Neural progenitor cell (in vitro differentiated cells): ENCODE measurements at regions not wholly inside any gene's neighbourhood (a gene's known extent, or its start where the extent isn't known, plus 50 kb on each side); places are given as distances from the start of the nearest gene placed in this dataset.
A peak's percentile ranks its signal among the peaks of the same experiment; 100 is the strongest.

Experiments
- DNase-seq: peaks from one replicate; pipeline ENCODE4 v3.0.0-alpha.2; 2016; ENCODE audit warnings: low spot score
- H2AFZ ChIP-seq: fragments of 200-600 bp; sonication (generic); replicated peaks from 2 replicates; pipeline ENCODE4 v1.6.1; 2016; ENCODE audit warnings: antibody characterized with exemption
- H3F3A ChIP-seq: fragments of 200-600 bp; sonication (generic); 2 replicates; pipeline ENCODE4 v1.6.1; 2016; ENCODE audit warnings: antibody characterized with exemption, low read depth
- H3K27ac ChIP-seq: fragments of 200-600 bp; sonication (generic); 2 replicates; pipeline ENCODE4 v1.5.1; 2016; ENCODE audit warnings: mild to moderate bottlenecking
- H3K27me3 ChIP-seq: fragments of 200-600 bp; sonication (generic); 2 replicates; pipeline ENCODE4 v1.6.1; 2016; ENCODE audit warnings: mild to moderate bottlenecking, moderate library complexity
- H3K36me3 ChIP-seq: fragments of 200-600 bp; sonication (generic); 2 replicates; pipeline ENCODE4 v1.5.1; 2016
- H3K4me1 ChIP-seq: fragments of 200-600 bp; sonication (generic); 2 replicates; pipeline ENCODE4 v1.6.1; 2016; ENCODE audit warnings: mixed run types
- H3K4me2 ChIP-seq: fragments of 200-600 bp; sonication (generic); 2 replicates; pipeline ENCODE4 v1.6.1; 2016
- H3K4me3 ChIP-seq: fragments of 200-600 bp; sonication (generic); 2 replicates; pipeline ENCODE4 v1.5.1; 2016
- H3K79me2 ChIP-seq: fragments of 200-600 bp; sonication (generic); 2 replicates; pipeline ENCODE4 v1.6.1; 2016; ENCODE audit warnings: low read depth
- H3K9ac ChIP-seq: fragments of 200-600 bp; sonication (generic); 2 replicates; pipeline ENCODE4 v1.6.1; 2016
- H3K9me3 ChIP-seq: fragments of 200-600 bp; sonication (generic); 2 replicates; pipeline ENCODE4 v1.5.1; 2016; ENCODE audit warnings: low read depth
- H4K20me1 ChIP-seq: fragments of 200-600 bp; sonication (generic); 2 replicates; pipeline ENCODE4 v1.6.1; 2016; ENCODE audit warnings: low read depth
- H3K27ac Mint-ChIP-seq: 3 replicates; pipeline ENCODE4 v1.8.0; 2021; ENCODE audit warnings: mixed read lengths
- H3K27me3 Mint-ChIP-seq: 2 replicates; pipeline ENCODE4 v1.8.0; 2022; ENCODE audit warnings: low read depth, mild to moderate bottlenecking, inconsistent platforms, moderate library complexity, mixed read lengths; ENCODE audit not compliant: insufficient read depth
- H3K36me3 Mint-ChIP-seq: 3 replicates; pipeline ENCODE4 v1.8.0; 2021; ENCODE audit warnings: mixed read lengths
- H3K4me1 Mint-ChIP-seq: 3 replicates; pipeline ENCODE4 v1.8.0; 2021; ENCODE audit warnings: mixed read lengths
- H3K4me3 Mint-ChIP-seq: 3 replicates; pipeline ENCODE4 v1.8.0; 2021; ENCODE audit warnings: mild to moderate bottlenecking, moderate library complexity, mixed read lengths
- H3K9me3 Mint-ChIP-seq: 3 replicates; pipeline ENCODE4 v1.8.0; 2020; ENCODE audit warnings: mixed read lengths
- EZH2 ChIP-seq: fragments of 200-600 bp; sonication (generic); IDR thresholded peaks from 2 replicates; pipeline ENCODE4 v1.6.1; 2017; ENCODE audit warnings: antibody characterized with exemption, mild to moderate bottlenecking, moderate library complexity
- EZH2phosphoT487 ChIP-seq: fragments of 200-600 bp; sonication (generic); IDR thresholded peaks from 2 replicates; pipeline ENCODE4 v1.6.1; 2017; ENCODE audit warnings: antibody characterized with exemption
- TF ChIP-seq, protein P1 (sequence below): fragments of 200-600 bp; sonication (generic); IDR thresholded peaks from 2 replicates; pipeline ENCODE4 v1.5.1; 2017; ENCODE audit warnings: antibody characterized with exemption, mild to moderate bottlenecking

- Mint-ChIP-seq H3K36me3 (no peaks in the 10 kb centered on the region), H3K27ac (no peak overlapping the region), H3K4me3 (no peak overlapping the region), H3K4me1 (peaks cover 36% of the 10 kb centered on the region), H3K27me3 (peaks cover 4% of the 10 kb centered on the region), H3K9me3 (peaks cover 3% of the 10 kb centered on the region)
- no peak overlapping the region for H3K27ac ChIP-seq
- H3K4me3 ChIP-seq = no peak overlapping the region
- H3K36me3 ChIP-seq = no peaks in the 10 kb centered on the region
- no peaks in the 10 kb centered on the region for H3F3A ChIP-seq
- no peaks in the 10 kb centered on the region for H3K27me3 ChIP-seq
- no peak overlapping the region for H3K4me2 ChIP-seq
- H3K9ac ChIP-seq = no peak overlapping the region
- peaks cover 7% of the 10 kb centered on the region for H3K4me1 ChIP-seq
- no peaks in the 10 kb centered on the region for H4K20me1 ChIP-seq
- TF ChIP-seq EZH2phosphoT487 (no peak), EZH2 (no peak)
- TF ChIP-seq, protein P1, sequence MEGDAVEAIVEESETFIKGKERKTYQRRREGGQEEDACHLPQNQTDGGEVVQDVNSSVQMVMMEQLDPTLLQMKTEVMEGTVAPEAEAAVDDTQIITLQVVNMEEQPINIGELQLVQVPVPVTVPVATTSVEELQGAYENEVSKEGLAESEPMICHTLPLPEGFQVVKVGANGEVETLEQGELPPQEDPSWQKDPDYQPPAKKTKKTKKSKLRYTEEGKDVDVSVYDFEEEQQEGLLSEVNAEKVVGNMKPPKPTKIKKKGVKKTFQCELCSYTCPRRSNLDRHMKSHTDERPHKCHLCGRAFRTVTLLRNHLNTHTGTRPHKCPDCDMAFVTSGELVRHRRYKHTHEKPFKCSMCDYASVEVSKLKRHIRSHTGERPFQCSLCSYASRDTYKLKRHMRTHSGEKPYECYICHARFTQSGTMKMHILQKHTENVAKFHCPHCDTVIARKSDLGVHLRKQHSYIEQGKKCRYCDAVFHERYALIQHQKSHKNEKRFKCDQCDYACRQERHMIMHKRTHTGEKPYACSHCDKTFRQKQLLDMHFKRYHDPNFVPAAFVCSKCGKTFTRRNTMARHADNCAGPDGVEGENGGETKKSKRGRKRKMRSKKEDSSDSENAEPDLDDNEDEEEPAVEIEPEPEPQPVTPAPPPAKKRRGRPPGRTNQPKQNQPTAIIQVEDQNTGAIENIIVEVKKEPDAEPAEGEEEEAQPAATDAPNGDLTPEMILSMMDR = no peak
- no peak for DNase-seq
- no peaks in the 10 kb centered on the region for H3K9me3 ChIP-seq
- H2AFZ ChIP-seq = no peak overlapping the region
- no peaks in the 10 kb centered on the region for H3K79me2 ChIP-seq
Measured at GRCh38 chr5:93192683-93193082, 388.3 kb downstream of the NR2F1-AS1 start.

DNA sequence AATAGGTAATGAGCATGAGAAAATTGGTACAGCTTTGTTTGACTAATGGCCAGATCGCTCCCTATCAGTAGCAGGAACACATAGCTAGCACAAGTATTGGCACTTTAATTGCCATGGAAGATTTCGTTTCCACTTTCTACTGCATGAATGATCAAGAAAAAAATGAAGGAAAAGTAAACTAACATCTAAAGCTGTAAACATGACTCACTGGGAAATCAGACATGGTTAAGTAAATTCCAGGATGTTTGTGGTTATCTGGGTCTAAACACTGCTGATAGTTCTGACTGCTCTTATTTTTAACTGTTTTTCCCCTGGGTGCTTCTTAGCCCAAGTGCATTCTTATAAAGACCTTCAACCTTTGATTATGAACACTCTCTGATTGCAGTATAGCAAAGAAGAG, 388.9 kb downstream of the NR2F1-AS1 start:
- no peaks in the 10 kb centered on the region for H3K36me3 ChIP-seq
- no peaks in the 10 kb centered on the region for H3K79me2 ChIP-seq
- H3K4me1 Mint-ChIP-seq = peaks cover 36% of the 10 kb centered on the region
- H3K4me3 Mint-ChIP-seq = no peak overlapping the region
- no peak overlapping the region for H3K4me2 ChIP-seq
- no peaks in the 10 kb centered on the region for H3K9me3 ChIP-seq
- no peaks in the 10 kb centered on the region for H3K27me3 ChIP-seq
- TF ChIP-seq, protein P1 = no peak
- no peak for TF ChIP-seq EZH2phosphoT487
- TF ChIP-seq EZH2 = no peak
- H3K9ac ChIP-seq = no peak overlapping the region
- H4K20me1 ChIP-seq = no peaks in the 10 kb centered on the region
- H2AFZ ChIP-seq = no peak overlapping the region
- H3K4me1 ChIP-seq = peaks cover 7% of the 10 kb centered on the region
- H3K27me3 Mint-ChIP-seq = peaks cover 4% of the 10 kb centered on the region
- H3K27ac Mint-ChIP-seq = no peak overlapping the region
- no peak overlapping the region for H3K4me3 ChIP-seq
- no peak overlapping the region for H3K27ac ChIP-seq
- H3F3A ChIP-seq = no peaks in the 10 kb centered on the region
- peaks cover 3% of the 10 kb centered on the region for H3K9me3 Mint-ChIP-seq
- H3K36me3 Mint-ChIP-seq = no peaks in the 10 kb centered on the region
- DNase-seq = no peak

GRCh38 chr5:93191035-93191817, 389.8 kb downstream of the NR2F1-AS1 start:
- Histone ChIP-seq H3K4me3 (no peak overlapping the region), H3K36me3 (no peaks in the 10 kb centered on the region), H3K27ac (no peak overlapping the region), H3K9me3 (no peaks in the 10 kb centered on the region), H3F3A (no peaks in the 10 kb centered on the region), H3K4me1 (peaks cover 7% of the 10 kb centered on the region), H2AFZ (no peak overlapping the region), H4K20me1 (no peaks in the 10 kb centered on the region), H3K27me3 (no peaks in the 10 kb centered on the region), H3K79me2 (no peaks in the 10 kb centered on the region), H3K9ac (no peak overlapping the region), H3K4me2 (no peak overlapping the region)
- Mint-ChIP-seq H3K4me1 (peaks cover 38% of the 10 kb centered on the region), H3K4me3 (no peak overlapping the region), H3K27me3 (peaks cover 4% of the 10 kb centered on the region), H3K36me3 (no peaks in the 10 kb centered on the region), H3K27ac (peak overlapping the region; percentile 50), H3K9me3 (peaks cover 3% of the 10 kb centered on the region)
- peak; percentile 32 for DNase-seq
- TF ChIP-seq EZH2phosphoT487 = no peak
- no peak for TF ChIP-seq EZH2
- TF ChIP-seq, protein P1 = no peak
